Keratinocyte (primary cell): ENCODE measurements at regions not wholly inside any gene's neighbourhood (a gene's known extent, or its start where the extent isn't known, plus 50 kb on each side); places are given as distances from the start of the nearest gene placed in this dataset.

Experiments used
- DNase-seq: peaks from one replicate; pipeline ENCODE4 v3.0.0-alpha.2; 2011; ENCODE audit warnings: low read depth, missing footprints, low spot score
- FAIRE-seq: peaks from 2 replicates; lab custom pipeline; 2011; peaks lifted over from hg19 to GRCh38; lab: Jason Lieb, UNC
- H2AFZ ChIP-seq: 2 replicates; pipeline ENCODE4 v1.6.0; 2012; ENCODE audit warnings: low read length, control low read depth, inconsistent platforms; ENCODE audit not compliant: control insufficient read depth
- H3K27ac ChIP-seq: 2 replicates; pipeline ENCODE4 v1.5.1; 2011; ENCODE audit warnings: low read length; ENCODE audit not compliant: control insufficient read depth, insufficient read depth
- H3K27me3 ChIP-seq: 3 replicates; pipeline ENCODE4 v1.6.0; 2011; ENCODE audit warnings: low read length; ENCODE audit not compliant: control insufficient read depth, insufficient read depth; ENCODE audit errors: extremely low read depth
- H3K36me3 ChIP-seq, 2 experiments: 2 replicates in 1 of 2; 3 replicates in 1 of 2; pipeline ENCODE4 v1.5.1; 2011; ENCODE audit warnings: low read length in 2 of 2, mild to moderate bottlenecking in 1 of 2; ENCODE audit not compliant: control insufficient read depth in 2 of 2, insufficient read depth in 2 of 2; ENCODE audit errors: extremely low read depth in 1 of 2
- H3K4me1 ChIP-seq: 3 replicates; pipeline ENCODE4 v1.5.1; 2011; ENCODE audit warnings: low read length; ENCODE audit not compliant: control insufficient read depth, insufficient read depth; ENCODE audit errors: extremely low read depth
- H3K4me2 ChIP-seq: 3 replicates; pipeline ENCODE4 v1.6.0; 2011; ENCODE audit warnings: low read depth, low read length; ENCODE audit not compliant: control insufficient read depth, insufficient read depth; ENCODE audit errors: extremely low read depth
- H3K4me3 ChIP-seq, 3 experiments: fragments of 200-600 bp in 1 of 3; sonication (generic) in 1 of 3; 2 replicates in 2 of 3; 3 replicates in 1 of 3; pipeline ENCODE4 v1.5.1; 2011 to 2016; ENCODE audit warnings: low read length in 3 of 3, mild to moderate bottlenecking in 3 of 3, control low read depth in 2 of 3, inconsistent platforms in 1 of 3, low read depth in 1 of 3, mixed read lengths in 1 of 3, mixed run types in 1 of 3, moderate library complexity in 1 of 3; ENCODE audit not compliant: control insufficient read depth in 2 of 3, insufficient read depth in 2 of 3; ENCODE audit errors: extremely low read depth in 1 of 3
- H3K79me2 ChIP-seq: 2 replicates; pipeline ENCODE4 v1.6.0; 2012; ENCODE audit warnings: low read length; ENCODE audit not compliant: control insufficient read depth, insufficient read depth
- H3K9ac ChIP-seq: 3 replicates; pipeline ENCODE4 v1.6.0; 2011; ENCODE audit warnings: low read length; ENCODE audit not compliant: control insufficient read depth, insufficient read depth; ENCODE audit errors: extremely low read depth
- H3K9me1 ChIP-seq: 3 replicates; pipeline ENCODE4 v1.6.0; 2011; ENCODE audit warnings: low read length; ENCODE audit not compliant: control insufficient read depth, insufficient read depth; ENCODE audit errors: extremely low read depth
- H3K9me3 ChIP-seq: 2 replicates; pipeline ENCODE4 v1.5.1; 2012; ENCODE audit warnings: low read depth, low read length; ENCODE audit not compliant: control insufficient read depth
- H4K20me1 ChIP-seq: 3 replicates; pipeline ENCODE4 v1.6.0; 2011; ENCODE audit warnings: low read length; ENCODE audit not compliant: control insufficient read depth, insufficient read depth; ENCODE audit errors: extremely low read depth
- EZH2 ChIP-seq: IDR thresholded peaks from one replicate; pipeline ENCODE4 v1.6.1; 2012; ENCODE audit warnings: inconsistent platforms, mild to moderate bottlenecking, low read length, moderate library complexity
- dilution Hi-C: fragments of 300-500 bp; cut with MboI; formaldehyde crosslinking; loops from one replicate; pipeline ENCODE4 v1.7.0; 2020; ENCODE audit warnings: low sequenced_read_pairs; ENCODE audit not compliant: extremely low pct_ligation_motif_present
- TF ChIP-seq, protein P1 (sequence below), 3 experiments: IDR thresholded peaks in 1 of 3; conservative IDR thresholded peaks in 1 of 3; optimal IDR thresholded peaks in 1 of 3; 2 replicates in 2 of 3; 3 replicates in 1 of 3; pipeline versions ENCODE3 to v1.5.1; 2011; ENCODE audit warnings: low read length in 3 of 3, mild to moderate bottlenecking in 3 of 3, moderate library complexity in 2 of 3, control low read depth in 1 of 3, inconsistent platforms in 1 of 3; ENCODE audit not compliant: insufficient read depth in 2 of 3; ENCODE audit errors: extremely low read depth in 1 of 3

DNA sequence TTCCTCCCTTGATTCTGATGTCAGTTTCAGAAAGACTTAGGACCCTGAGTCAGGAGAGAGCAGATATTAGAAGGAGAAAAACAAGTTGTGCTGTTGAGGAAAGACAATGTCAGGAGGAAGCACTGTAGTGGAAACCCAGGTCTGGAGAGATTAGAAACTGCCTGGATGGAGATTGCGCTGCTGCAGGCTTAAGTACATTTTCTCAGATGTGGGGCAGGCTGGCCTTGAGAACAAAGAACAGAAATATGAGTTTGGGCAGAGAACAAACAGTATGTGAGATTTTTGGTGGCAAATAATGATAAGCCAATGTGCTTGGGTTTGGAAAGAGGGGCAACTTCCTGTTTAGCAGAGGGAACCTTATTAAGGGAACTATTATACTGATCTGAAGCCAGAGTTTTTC lies 74.3 kb upstream of the PRMT8 start:
- Histone ChIP-seq H3K4me3 (no peak overlapping the region), H3K27me3 (peaks cover 29% of the 10 kb centered on the region), H3K9ac (no peak overlapping the region), H3K9me3 (no peaks in the 10 kb centered on the region), H4K20me1 (no peaks in the 10 kb centered on the region), H3K4me1 (no peaks in the 10 kb centered on the region), H3K36me3 (no peaks in the 10 kb centered on the region), H3K4me2 (no peak overlapping the region), H3K79me2 (no peaks in the 10 kb centered on the region), H2AFZ (no peak overlapping the region), H3K27ac (no peak overlapping the region), H3K9me1 (no peaks in the 10 kb centered on the region)
- dilution Hi-C loops, result no loop called here
- TF ChIP-seq, protein P1, sequence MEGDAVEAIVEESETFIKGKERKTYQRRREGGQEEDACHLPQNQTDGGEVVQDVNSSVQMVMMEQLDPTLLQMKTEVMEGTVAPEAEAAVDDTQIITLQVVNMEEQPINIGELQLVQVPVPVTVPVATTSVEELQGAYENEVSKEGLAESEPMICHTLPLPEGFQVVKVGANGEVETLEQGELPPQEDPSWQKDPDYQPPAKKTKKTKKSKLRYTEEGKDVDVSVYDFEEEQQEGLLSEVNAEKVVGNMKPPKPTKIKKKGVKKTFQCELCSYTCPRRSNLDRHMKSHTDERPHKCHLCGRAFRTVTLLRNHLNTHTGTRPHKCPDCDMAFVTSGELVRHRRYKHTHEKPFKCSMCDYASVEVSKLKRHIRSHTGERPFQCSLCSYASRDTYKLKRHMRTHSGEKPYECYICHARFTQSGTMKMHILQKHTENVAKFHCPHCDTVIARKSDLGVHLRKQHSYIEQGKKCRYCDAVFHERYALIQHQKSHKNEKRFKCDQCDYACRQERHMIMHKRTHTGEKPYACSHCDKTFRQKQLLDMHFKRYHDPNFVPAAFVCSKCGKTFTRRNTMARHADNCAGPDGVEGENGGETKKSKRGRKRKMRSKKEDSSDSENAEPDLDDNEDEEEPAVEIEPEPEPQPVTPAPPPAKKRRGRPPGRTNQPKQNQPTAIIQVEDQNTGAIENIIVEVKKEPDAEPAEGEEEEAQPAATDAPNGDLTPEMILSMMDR (optimal IDR thresholded peaks at IDR 0.05 in 1 of 3, IDR thresholded peaks at IDR 0.05 in 1 of 3, conservative IDR thresholded peaks at IDR 0.05 in 1 of 3; ENCODE audit: extremely low read depth in 1 of 3, insufficient read depth in 2 of 3, low read length in 3 of 3), result no peak
- no peak for TF ChIP-seq EZH2
- FAIRE-seq, result no peak
- DNase-seq, result no peak

DNA sequence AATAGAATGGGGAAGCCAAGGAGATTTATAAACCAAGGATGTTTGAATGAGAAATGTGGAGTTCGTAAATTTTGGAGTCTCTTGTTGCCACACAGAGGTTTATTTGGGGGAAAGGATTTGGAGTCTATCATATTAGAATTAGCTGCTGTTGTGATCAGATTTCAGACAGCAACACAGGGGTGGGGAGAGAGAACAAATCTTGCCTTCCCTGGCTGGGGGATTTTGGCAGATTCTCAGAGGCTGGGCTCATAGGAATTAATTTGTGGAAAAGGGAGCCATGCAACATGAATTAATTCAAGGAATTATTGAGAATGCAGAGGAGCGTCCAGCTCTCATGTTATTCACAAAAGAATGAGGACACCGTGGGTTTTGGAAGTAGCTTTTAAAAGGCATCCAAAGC lies 73.9 kb upstream of the PRMT8 start:
- Histone ChIP-seq H3K9me3 (no peaks in the 10 kb centered on the region), H3K79me2 (no peaks in the 10 kb centered on the region), H3K4me2 (no peak overlapping the region), H3K9ac (no peak overlapping the region), H3K27me3 (peaks cover 32% of the 10 kb centered on the region), H3K27ac (no peak overlapping the region), H2AFZ (no peak overlapping the region), H3K4me3 (no peak overlapping the region), H3K36me3 (no peaks in the 10 kb centered on the region), H3K4me1 (no peaks in the 10 kb centered on the region), H4K20me1 (no peaks in the 10 kb centered on the region), H3K9me1 (no peaks in the 10 kb centered on the region)
- DNase-seq, result no peak
- no peak for TF ChIP-seq EZH2
- TF ChIP-seq, protein P1 (optimal IDR thresholded peaks at IDR 0.05 in 1 of 3, IDR thresholded peaks at IDR 0.05 in 1 of 3, conservative IDR thresholded peaks at IDR 0.05 in 1 of 3; ENCODE audit: extremely low read depth in 1 of 3, insufficient read depth in 2 of 3, low read length in 3 of 3), result no peak
- dilution Hi-C loops, result no loop called here
- FAIRE-seq, result no peak
